Nephron (organoid): ENCODE measurements at regions not wholly inside any gene's neighbourhood (a gene's known extent, or its start where the extent isn't known, plus 50 kb on each side); places are given as distances from the start of the nearest gene placed in this dataset.

ENCODE experiments used
- H3K27ac Mint-ChIP-seq, 3 experiments: 2 replicates each; pipeline ENCODE4 v1.8.0; 2020; ENCODE audit warnings: mixed read lengths in 3 of 3, mild to moderate bottlenecking in 2 of 3, moderate library complexity in 1 of 3
- H3K27me3 Mint-ChIP-seq: 2 replicates; pipeline ENCODE4 v1.8.0; 2021; ENCODE audit warnings: low read depth, mild to moderate bottlenecking, moderate library complexity, mixed read lengths
- H3K36me3 Mint-ChIP-seq: 2 replicates; pipeline ENCODE4 v1.8.0; 2020; ENCODE audit warnings: low read depth, mixed read lengths
- H3K4me1 Mint-ChIP-seq: 2 replicates; pipeline ENCODE4 v1.8.0; 2020; ENCODE audit warnings: mixed read lengths
- H3K4me3 Mint-ChIP-seq, 3 experiments: 2 replicates each; pipeline ENCODE4 v1.8.0; 2020; ENCODE audit warnings: mild to moderate bottlenecking in 3 of 3, mixed read lengths in 3 of 3, moderate library complexity in 2 of 3
- H3K9me3 Mint-ChIP-seq: 2 replicates; pipeline ENCODE4 v1.8.0; 2020; ENCODE audit warnings: mixed read lengths
- CTCF ChIP-seq, 3 experiments: fragments of 200-600 bp; sonication (generic); IDR thresholded peaks; one replicate each; pipeline ENCODE4 v1.5.0; 2021; ENCODE audit warnings: antibody characterized with exemption in 3 of 3; ENCODE audit not compliant: unreplicated experiment in 3 of 3

DNA sequence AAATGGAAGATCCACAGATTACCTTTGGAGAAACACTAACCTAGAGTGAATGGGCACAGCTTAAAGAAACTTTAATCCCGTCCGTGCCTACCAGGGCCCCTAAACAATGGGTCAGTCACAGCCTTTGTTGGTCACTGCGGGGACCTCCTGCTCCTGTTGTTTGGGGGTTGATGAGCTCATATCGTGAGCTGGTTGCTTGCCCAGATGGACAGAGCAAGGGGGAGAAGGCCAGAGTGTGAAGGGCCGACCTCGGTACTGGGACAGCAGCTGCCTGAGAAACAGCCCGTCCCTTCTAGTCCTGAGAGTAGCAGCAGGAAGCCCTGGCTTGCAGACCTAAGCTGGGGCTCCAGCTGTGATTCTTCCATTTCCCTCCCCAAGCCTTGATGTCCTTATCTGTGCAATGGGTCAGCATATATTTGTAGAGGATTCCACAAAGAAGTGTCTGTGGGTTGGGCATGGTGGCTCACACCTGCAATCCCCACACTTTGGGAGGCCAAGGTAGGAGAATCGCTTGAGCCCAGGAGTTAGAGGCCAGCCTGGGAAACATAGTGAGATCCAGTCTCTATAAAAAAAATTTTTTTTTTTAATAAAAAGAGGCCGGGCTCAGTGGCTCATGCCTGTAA lies 69.6 kb upstream of the SLC34A2 start:
- peaks cover 6% of the 10 kb centered on the region for H3K27me3 Mint-ChIP-seq
- H3K4me3 Mint-ChIP-seq, result no peak overlapping the region
- no peak overlapping the region for H3K27ac Mint-ChIP-seq
- TF ChIP-seq CTCF (IDR thresholded peaks at IDR 0.05; ENCODE audit: unreplicated experiment in 3 of 3), result no peak
- H3K36me3 Mint-ChIP-seq, result no peaks in the 10 kb centered on the region
- H3K9me3 Mint-ChIP-seq, result no peaks in the 10 kb centered on the region
- no peaks in the 10 kb centered on the region for H3K4me1 Mint-ChIP-seq

DNA sequence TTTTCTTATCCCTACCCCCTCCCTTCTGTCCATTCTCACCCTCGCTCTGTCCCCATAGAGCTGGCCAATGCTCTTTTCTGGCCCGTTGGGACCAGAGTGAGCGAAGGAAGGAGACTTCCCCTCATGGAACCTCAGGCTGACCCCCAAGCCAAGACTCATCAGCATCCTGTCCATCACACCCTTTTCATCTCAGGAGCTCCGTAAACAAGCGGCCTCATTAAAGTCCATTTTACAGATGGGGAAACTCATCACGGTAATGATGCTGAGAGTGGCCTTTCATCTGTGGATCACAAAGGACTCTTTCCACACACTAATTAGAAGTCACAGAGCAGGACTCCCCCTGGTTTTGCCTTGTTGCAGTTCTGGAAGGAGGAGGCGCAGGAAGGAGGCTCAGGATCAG lies 67.4 kb upstream of the SLC34A2 start:
- TF ChIP-seq CTCF (IDR thresholded peaks at IDR 0.05; ENCODE audit: unreplicated experiment in 3 of 3), result no peak
- Mint-ChIP-seq H3K27me3 (peaks cover 6% of the 10 kb centered on the region), H3K36me3 (no peaks in the 10 kb centered on the region), H3K4me1 (no peaks in the 10 kb centered on the region), H3K27ac (no peak overlapping the region), H3K4me3 (no peak overlapping the region), H3K9me3 (no peaks in the 10 kb centered on the region)

DNA sequence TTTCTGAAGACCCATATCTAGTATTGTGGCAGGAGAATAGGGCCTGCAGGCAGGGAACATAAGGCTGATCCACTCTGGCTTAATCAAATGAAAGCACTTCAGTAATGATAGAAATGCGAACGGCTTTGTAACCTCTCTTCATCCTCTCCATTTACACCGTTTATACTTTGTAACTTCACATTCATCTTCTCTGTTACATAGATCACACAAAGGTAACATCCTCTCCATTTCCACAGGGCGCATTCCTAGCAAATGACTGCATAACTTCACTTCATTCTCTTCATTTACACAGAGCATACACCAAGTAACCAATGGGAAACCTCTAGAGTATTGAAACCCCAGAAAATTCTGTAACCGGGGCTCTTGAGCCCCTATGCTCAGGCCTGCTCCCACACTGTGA lies 65.5 kb upstream of the SLC34A2 start:
- H3K36me3 Mint-ChIP-seq, result no peaks in the 10 kb centered on the region
- no peak overlapping the region for H3K4me3 Mint-ChIP-seq
- peaks cover 10% of the 10 kb centered on the region for H3K9me3 Mint-ChIP-seq
- H3K4me1 Mint-ChIP-seq, result no peaks in the 10 kb centered on the region
- no peak for TF ChIP-seq CTCF (IDR thresholded peaks at IDR 0.05; ENCODE audit: unreplicated experiment in 3 of 3)
- H3K27me3 Mint-ChIP-seq, result peaks cover 11% of the 10 kb centered on the region
- H3K27ac Mint-ChIP-seq, result no peak overlapping the region

DNA sequence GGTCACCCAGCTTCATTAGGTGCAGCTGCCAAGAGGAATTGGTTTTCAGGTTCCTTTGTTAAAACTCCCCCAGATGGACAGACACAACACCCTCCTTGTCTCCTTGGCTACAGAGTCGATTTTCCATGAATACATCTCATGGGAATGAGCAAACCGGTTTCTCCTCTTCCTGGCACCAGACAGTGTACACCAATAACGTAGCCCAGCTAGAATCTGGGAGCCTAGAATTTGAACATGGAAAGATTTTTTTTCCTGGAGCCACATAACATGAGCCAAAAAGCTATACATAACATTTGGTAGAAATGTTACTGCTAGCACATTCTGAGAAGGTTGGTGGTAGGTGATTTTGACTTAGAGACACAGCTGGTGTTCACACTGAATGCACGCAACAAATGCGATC lies 62.9 kb upstream of the SLC34A2 start:
- peaks cover 21% of the 10 kb centered on the region for H3K9me3 Mint-ChIP-seq
- no peak for TF ChIP-seq CTCF (IDR thresholded peaks at IDR 0.05; ENCODE audit: unreplicated experiment in 3 of 3)
- H3K27me3 Mint-ChIP-seq, result peaks cover 11% of the 10 kb centered on the region
- H3K4me1 Mint-ChIP-seq, result no peaks in the 10 kb centered on the region
- no peak overlapping the region for H3K27ac Mint-ChIP-seq
- H3K4me3 Mint-ChIP-seq, result no peak overlapping the region
- peaks cover 5% of the 10 kb centered on the region for H3K36me3 Mint-ChIP-seq
